PC-9 (cell line): ENCODE measurements at regions not wholly inside any gene's neighbourhood (a gene's known extent, or its start where the extent isn't known, plus 50 kb on each side); places are given as distances from the start of the nearest gene placed in this dataset.

Experiments
- EZH2 ChIP-seq: fragments of 200-600 bp; sonication (generic); IDR thresholded peaks from 2 replicates; pipeline ENCODE4 v1.8.0; 2017; ENCODE audit warnings: antibody characterized with exemption, low read depth
- TF ChIP-seq, protein P1 (sequence below): fragments of 200-600 bp; sonication (generic); conservative IDR thresholded peaks from 2 replicates; pipeline ENCODE4 v1.6.1; 2017; ENCODE audit warnings: mixed run types, antibody characterized with exemption, mild to moderate bottlenecking, moderate library complexity

DNA sequence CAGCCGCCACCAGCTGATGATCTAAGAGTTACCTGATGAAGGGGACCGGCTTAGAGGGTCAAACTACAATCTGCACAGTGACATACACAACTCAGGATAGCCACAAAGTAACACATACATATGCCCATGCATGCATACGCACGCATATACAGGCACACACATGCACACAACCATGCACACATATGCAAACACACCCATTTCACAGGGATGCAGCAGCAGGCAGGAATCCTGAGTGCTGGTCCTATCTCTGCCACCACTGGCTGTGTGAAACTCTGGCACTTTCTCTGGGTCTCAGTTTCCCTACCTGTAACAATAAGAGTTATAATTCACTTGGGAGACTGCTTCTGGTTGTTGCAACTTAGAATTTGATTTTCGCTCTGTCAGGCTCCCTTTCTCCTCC is 520.2 kb downstream of the PTPRU start:
- TF ChIP-seq, protein P1, sequence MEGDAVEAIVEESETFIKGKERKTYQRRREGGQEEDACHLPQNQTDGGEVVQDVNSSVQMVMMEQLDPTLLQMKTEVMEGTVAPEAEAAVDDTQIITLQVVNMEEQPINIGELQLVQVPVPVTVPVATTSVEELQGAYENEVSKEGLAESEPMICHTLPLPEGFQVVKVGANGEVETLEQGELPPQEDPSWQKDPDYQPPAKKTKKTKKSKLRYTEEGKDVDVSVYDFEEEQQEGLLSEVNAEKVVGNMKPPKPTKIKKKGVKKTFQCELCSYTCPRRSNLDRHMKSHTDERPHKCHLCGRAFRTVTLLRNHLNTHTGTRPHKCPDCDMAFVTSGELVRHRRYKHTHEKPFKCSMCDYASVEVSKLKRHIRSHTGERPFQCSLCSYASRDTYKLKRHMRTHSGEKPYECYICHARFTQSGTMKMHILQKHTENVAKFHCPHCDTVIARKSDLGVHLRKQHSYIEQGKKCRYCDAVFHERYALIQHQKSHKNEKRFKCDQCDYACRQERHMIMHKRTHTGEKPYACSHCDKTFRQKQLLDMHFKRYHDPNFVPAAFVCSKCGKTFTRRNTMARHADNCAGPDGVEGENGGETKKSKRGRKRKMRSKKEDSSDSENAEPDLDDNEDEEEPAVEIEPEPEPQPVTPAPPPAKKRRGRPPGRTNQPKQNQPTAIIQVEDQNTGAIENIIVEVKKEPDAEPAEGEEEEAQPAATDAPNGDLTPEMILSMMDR = no peak
- no peak for TF ChIP-seq EZH2
